DOHH2 (cell line): ENCODE measurements at regions not wholly inside any gene's neighbourhood (a gene's known extent, or its start where the extent isn't known, plus 50 kb on each side); places are given as distances from the start of the nearest gene placed in this dataset.

Source experiments
- H3F3A ChIP-seq: fragments of 200-600 bp; sonication (generic), shearing (Covaris generic); 2 replicates; pipeline ENCODE4 v1.6.0; 2016; ENCODE audit warnings: antibody characterized with exemption, mild to moderate bottlenecking; ENCODE audit not compliant: control insufficient read depth, insufficient read depth
- H3K27ac ChIP-seq: fragments of 200-600 bp; sonication (generic); 2 replicates; pipeline ENCODE4 v1.5.1; 2014; ENCODE audit warnings: low read depth, mild to moderate bottlenecking, low read length, moderate library complexity
- H3K27me3 ChIP-seq: fragments of 200-600 bp; sonication (generic); 2 replicates; pipeline ENCODE4 v1.6.1; 2014; ENCODE audit warnings: mild to moderate bottlenecking, low read length, mixed read lengths; ENCODE audit not compliant: control insufficient read depth
- H3K36me3 ChIP-seq: fragments of 200-600 bp; sonication (generic); 2 replicates; pipeline ENCODE4 v1.6.1; 2014; ENCODE audit warnings: mild to moderate bottlenecking, low read length, moderate library complexity, mixed read lengths; ENCODE audit not compliant: control insufficient read depth
- H3K4me1 ChIP-seq: fragments of 200-600 bp; sonication (generic); 2 replicates; pipeline ENCODE4 v1.6.1; 2014; ENCODE audit warnings: mild to moderate bottlenecking, low read length, mixed read lengths; ENCODE audit not compliant: control insufficient read depth
- H3K4me2 ChIP-seq: fragments of 200-600 bp; sonication (generic); 2 replicates; pipeline ENCODE4 v1.6.0; 2014; ENCODE audit warnings: mild to moderate bottlenecking, low read length, moderate library complexity
- H3K4me3 ChIP-seq: fragments of 200-600 bp; sonication (generic); 2 replicates; pipeline ENCODE4 v1.5.1; 2014; ENCODE audit warnings: mild to moderate bottlenecking, low read length, mixed read lengths
- H3K79me2 ChIP-seq: fragments of 200-600 bp; sonication (generic); 2 replicates; pipeline ENCODE4 v1.6.1; 2014; ENCODE audit warnings: mild to moderate bottlenecking, low read length, mixed read lengths; ENCODE audit not compliant: control insufficient read depth
- H3K9me2 ChIP-seq: fragments of 200-600 bp; sonication (generic); replicated peaks from 2 replicates; pipeline ENCODE4 v1.6.1; 2014; ENCODE audit warnings: mild to moderate bottlenecking, low read length, mixed read lengths; ENCODE audit not compliant: control insufficient read depth
- H3K9me3 ChIP-seq: fragments of 200-600 bp; sonication (generic); 2 replicates; pipeline ENCODE4 v1.6.1; 2014; ENCODE audit warnings: antibody characterized with exemption, low read length, mixed read lengths; ENCODE audit not compliant: control insufficient read depth, insufficient read depth
- H4K20me1 ChIP-seq: fragments of 200-600 bp; sonication (generic); 2 replicates; pipeline ENCODE4 v1.6.0; 2014; ENCODE audit warnings: low read depth, mild to moderate bottlenecking, antibody characterized with exemption, low read length, moderate library complexity; ENCODE audit not compliant: control insufficient read depth, insufficient read depth
- CTCF ChIP-seq: fragments of 200-600 bp; sonication (generic); IDR thresholded peaks from one replicate; pipeline ENCODE4 v1.5.1; 2014; ENCODE audit warnings: antibody characterized with exemption, mild to moderate bottlenecking, low read depth, low read length; ENCODE audit not compliant: poor library complexity, severe bottlenecking
- EZH2phosphoT487 ChIP-seq: fragments of 200-600 bp; sonication (generic); IDR thresholded peaks from 2 replicates; pipeline ENCODE4 v1.6.1; 2017; ENCODE audit warnings: borderline replicate concordance, mild to moderate bottlenecking, antibody characterized with exemption, low read length, moderate library complexity, mixed read lengths

- Histone ChIP-seq H3K9me3 (no peaks in the 10 kb centered on the region), H3K27me3 (peaks cover 5% of the 10 kb centered on the region), H3K27ac (no peak overlapping the region), H3K36me3 (no peaks in the 10 kb centered on the region), H3F3A (no peaks in the 10 kb centered on the region), H3K9me2 (no peaks in the 10 kb centered on the region), H3K79me2 (no peaks in the 10 kb centered on the region), H3K4me2 (no peak overlapping the region), H3K4me1 (no peaks in the 10 kb centered on the region), H3K4me3 (no peak overlapping the region), H4K20me1 (no peaks in the 10 kb centered on the region)
- no peak for TF ChIP-seq EZH2phosphoT487
- no peak for TF ChIP-seq CTCF
These were observed 81.4 kb upstream of the CRHR1 start for GRCh38 chr17:45702666-45703266.

GRCh38 chr17:45703348-45703747 lies 80.8 kb upstream of the CRHR1 start:
- Histone ChIP-seq H3K36me3 (no peaks in the 10 kb centered on the region), H3K27me3 (peaks cover 11% of the 10 kb centered on the region), H4K20me1 (no peaks in the 10 kb centered on the region), H3K79me2 (no peaks in the 10 kb centered on the region), H3K4me3 (no peak overlapping the region), H3F3A (no peaks in the 10 kb centered on the region), H3K9me3 (no peaks in the 10 kb centered on the region), H3K4me2 (no peak overlapping the region), H3K4me1 (no peaks in the 10 kb centered on the region), H3K9me2 (no peaks in the 10 kb centered on the region), H3K27ac (no peak overlapping the region)
- TF ChIP-seq EZH2phosphoT487 (no peak), CTCF (no peak)

GRCh38 chr17:45703806-45704205 lies 80.3 kb upstream of the CRHR1 start:
- peaks cover 15% of the 10 kb centered on the region for H3K27me3 ChIP-seq
- H3K27ac ChIP-seq = no peak overlapping the region
- H3K4me3 ChIP-seq = no peak overlapping the region
- TF ChIP-seq EZH2phosphoT487 = no peak
- TF ChIP-seq CTCF = no peak
- H3K4me1 ChIP-seq = no peaks in the 10 kb centered on the region
- H3K4me2 ChIP-seq = no peak overlapping the region
- no peaks in the 10 kb centered on the region for H3K36me3 ChIP-seq
- no peaks in the 10 kb centered on the region for H4K20me1 ChIP-seq
- H3K9me3 ChIP-seq = no peaks in the 10 kb centered on the region
- no peaks in the 10 kb centered on the region for H3K9me2 ChIP-seq
- no peaks in the 10 kb centered on the region for H3K79me2 ChIP-seq
- no peaks in the 10 kb centered on the region for H3F3A ChIP-seq

- H3K27ac ChIP-seq = no peak overlapping the region
- no peak for TF ChIP-seq CTCF
- no peak for TF ChIP-seq EZH2phosphoT487
- H3K4me3 ChIP-seq = no peak overlapping the region
- H3K4me2 ChIP-seq = no peak overlapping the region
- H3K36me3 ChIP-seq = no peaks in the 10 kb centered on the region
- no peaks in the 10 kb centered on the region for H4K20me1 ChIP-seq
- H3K79me2 ChIP-seq = no peaks in the 10 kb centered on the region
- H3K27me3 ChIP-seq = peaks cover 15% of the 10 kb centered on the region
- no peaks in the 10 kb centered on the region for H3K9me2 ChIP-seq
- H3F3A ChIP-seq = no peaks in the 10 kb centered on the region
- no peaks in the 10 kb centered on the region for H3K4me1 ChIP-seq
- no peaks in the 10 kb centered on the region for H3K9me3 ChIP-seq
These were observed 79.9 kb upstream of the CRHR1 start for GRCh38 chr17:45704251-45704650.
